ENCODE measurements at regions not wholly inside any gene's neighbourhood (a gene's known extent, or its start where the extent isn't known, plus 50 kb on each side); places are given as distances from the start of the nearest gene placed in this dataset.

- peaks cover 58% of the 10 kb centered on the region for H3K27me3 ChIP-seq (ENCODE audit: control insufficient read depth, insufficient read depth, low read length)
- ATAC-seq: no peak
- in situ Hi-C loops (cut with HindIII; ENCODE audit: low pct_unique_long_range_greater_than_20kb, low sequenced_read_pairs): no loop called here
- no peaks in the 10 kb centered on the region for H3K36me3 ChIP-seq (ENCODE audit: control insufficient read depth, insufficient read depth, low read length)
- CTCF ChIA-PET: interaction anchor here (0.7 kb wide), 1 partner anchor 245 kb away, joined by 19 read pairs; no protein-coding TSS in a partner anchor
- H3K27ac ChIP-seq (ENCODE audit: low read length): no peak overlapping the region
- intact Hi-C loops (cut with micrococcal nuclease; ENCODE audit: unreplicated experiment): no loop called here
- TF ChIP-seq SIN3A (IDR thresholded peaks at IDR 0.05; ENCODE audit: borderline replicate concordance, insufficient read depth, low read depth, low read length) (no peak), POLR2AphosphoS5 (IDR thresholded peaks at IDR 0.05; ENCODE audit: low read depth, low read length) (no peak), CTCF (IDR thresholded peaks at IDR 0.05) (no peak), REST (IDR thresholded peaks at IDR 0.05; ENCODE audit: insufficient read depth in 1 of 2, low read depth in 2 of 2, low read length in 1 of 2) (no peak)
- H3K4me1 ChIP-seq (ENCODE audit: control insufficient read depth, insufficient read depth, low read length): no peaks in the 10 kb centered on the region
- no peak overlapping the region for H3K4me3 ChIP-seq (ENCODE audit: low read depth in 2 of 2, low read length in 2 of 2)
- H3K9me3 ChIP-seq (ENCODE audit: control insufficient read depth, insufficient read depth, low read depth, low read length): no peaks in the 10 kb centered on the region
- POLR2A ChIA-PET: no interaction called here
- no TSS peak for BruUV-seq (replicated peaks)
- DNase-seq (ENCODE audit: low read depth, low spot score): no peak
Measured at GRCh38 chr11:19351426-19351825, 110.7 kb upstream of the E2F8 start.

DNA sequence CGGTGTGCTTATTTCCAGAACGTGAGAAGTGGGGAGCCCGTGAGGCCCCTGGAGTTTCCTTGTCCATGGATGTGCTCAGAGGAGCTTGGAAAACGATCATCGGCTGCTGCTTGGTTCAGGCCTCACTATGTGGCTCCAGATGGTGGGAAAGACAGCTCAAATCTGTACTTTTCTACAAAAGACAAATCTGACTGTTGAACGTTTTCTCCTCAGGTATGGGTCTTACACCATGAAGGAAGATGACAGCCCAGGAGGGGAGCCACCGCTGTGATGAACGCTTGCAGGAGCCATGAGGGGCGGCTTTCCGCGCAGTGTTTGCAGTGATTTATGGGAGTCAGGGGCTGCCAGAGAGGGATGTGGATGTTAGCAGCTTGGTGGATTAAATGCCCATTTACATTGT lies 109.4 kb upstream of the E2F8 start:
- DNase-seq (ENCODE audit: low read depth, low spot score): no peak
- BruUV-seq (replicated peaks): no TSS peak
- in situ Hi-C loops (cut with HindIII; ENCODE audit: low pct_unique_long_range_greater_than_20kb, low sequenced_read_pairs) (no loop called here), intact Hi-C loops (cut with micrococcal nuclease; ENCODE audit: unreplicated experiment) (no loop called here)
- no peaks in the 10 kb centered on the region for H3K9me3 ChIP-seq (ENCODE audit: control insufficient read depth, insufficient read depth, low read depth, low read length)
- no peak for ATAC-seq
- POLR2A ChIA-PET: no interaction called here
- no peak overlapping the region for H3K27ac ChIP-seq (ENCODE audit: low read length)
- H3K27me3 ChIP-seq (ENCODE audit: control insufficient read depth, insufficient read depth, low read length): peaks cover 54% of the 10 kb centered on the region
- H3K36me3 ChIP-seq (ENCODE audit: control insufficient read depth, insufficient read depth, low read length): no peaks in the 10 kb centered on the region
- TF ChIP-seq POLR2AphosphoS5 (IDR thresholded peaks at IDR 0.05; ENCODE audit: low read depth, low read length): no peak
- H3K4me3 ChIP-seq (ENCODE audit: low read depth in 2 of 2, low read length in 2 of 2): no peak overlapping the region
- CTCF ChIA-PET: no interaction called here
- H3K4me1 ChIP-seq (ENCODE audit: control insufficient read depth, insufficient read depth, low read length): no peaks in the 10 kb centered on the region

- no TSS peak for BruUV-seq (replicated peaks)
- H3K4me1 ChIP-seq (ENCODE audit: control insufficient read depth, insufficient read depth, low read length): no peaks in the 10 kb centered on the region
Measured at GRCh38 chr11:19349340-19350025, 108.7 kb upstream of the E2F8 start.

More at GRCh38 chr11:19349340-19350025, 108.7 kb upstream of the E2F8 start:
- Histone ChIP-seq H3K4me3 (ENCODE audit: low read depth in 2 of 2, low read length in 2 of 2) (no peak overlapping the region), H3K36me3 (ENCODE audit: control insufficient read depth, insufficient read depth, low read length) (no peaks in the 10 kb centered on the region), H3K27me3 (ENCODE audit: control insufficient read depth, insufficient read depth, low read length) (peaks cover 55% of the 10 kb centered on the region), H3K9me3 (ENCODE audit: control insufficient read depth, insufficient read depth, low read depth, low read length) (no peaks in the 10 kb centered on the region), H3K27ac (ENCODE audit: low read length) (no peak overlapping the region)
- intact Hi-C loops (cut with micrococcal nuclease; ENCODE audit: unreplicated experiment) (no loop called here), in situ Hi-C loops (cut with HindIII; ENCODE audit: low pct_unique_long_range_greater_than_20kb, low sequenced_read_pairs) (no loop called here)
- ChIA-PET POLR2A (no interaction called here), CTCF (no interaction called here)
- TF ChIP-seq REST (IDR thresholded peaks at IDR 0.05; ENCODE audit: insufficient read depth in 1 of 2, low read depth in 2 of 2, low read length in 1 of 2): no peak
- no peak for TF ChIP-seq POLR2AphosphoS5 (IDR thresholded peaks at IDR 0.05; ENCODE audit: low read depth, low read length)
- no peak for TF ChIP-seq TCF7L2 (IDR thresholded peaks at IDR 0.05; ENCODE audit: low read depth, low read length)
- TF ChIP-seq SIN3A (IDR thresholded peaks at IDR 0.05; ENCODE audit: borderline replicate concordance, insufficient read depth, low read depth, low read length): no peak
- TF ChIP-seq CTCF (IDR thresholded peaks at IDR 0.05): no peak
- no peak for DNase-seq (ENCODE audit: low read depth, low spot score)
- no peak for ATAC-seq
